CD4-positive, alpha-beta T cell (primary cell): ENCODE measurements at regions not wholly inside any gene's neighbourhood (a gene's known extent, or its start where the extent isn't known, plus 50 kb on each side); places are given as distances from the start of the nearest gene placed in this dataset.

Source experiments
- ATAC-seq: fragments of 200-7000 bp; cut with Tn5 transposase; one replicate; pipeline ENCODE4 v1.10.0; 2022; ENCODE audit warnings: mild to moderate bottlenecking; ENCODE audit not compliant: poor library complexity
- CTCF ChIA-PET: fragments of 350-600 bp; sonication (Branson Sonifier 250); formaldehyde crosslinking; loops from one replicate; lab custom pipeline; 2021; ENCODE audit warnings: antibody characterized with exemption, inconsistent platforms; lab: Charles Lee
- POLR2A ChIA-PET: fragments of 350-600 bp; sonication (Branson Sonifier 250); formaldehyde crosslinking; loops from one replicate; lab custom pipeline; 2021; ENCODE audit warnings: antibody characterized with exemption, inconsistent platforms; lab: Charles Lee
- DNase-seq, 14 experiments: peaks; one replicate each; pipeline ENCODE4 v3.0.0-alpha.2; 2013 to 2020; ENCODE audit warnings: mixed read lengths in 2 of 14
- H3K27ac ChIP-seq, 2 donors: one replicate each; pipeline versions ENCODE4 v1.5.1 to v1.7.0; 2013; ENCODE audit warnings: low read length in 2 of 2, low read depth in 1 of 2, mild to moderate bottlenecking in 1 of 2
- H3K27me3 ChIP-seq, 2 experiments: 1 replicate in 1 of 2; 2 replicates in 1 of 2; pipeline versions ENCODE4 v1.6.1 to v1.7.0; 2013; ENCODE audit warnings: low read length in 2 of 2, control low read depth in 1 of 2, mild to moderate bottlenecking in 1 of 2, moderate library complexity in 1 of 2; ENCODE audit not compliant: insufficient read depth in 2 of 2, control insufficient read depth in 1 of 2
- H3K36me3 ChIP-seq: one replicate; pipeline ENCODE4 v1.6.1; 2013; ENCODE audit warnings: low read length, control low read depth; ENCODE audit not compliant: insufficient read depth
- H3K4me1 ChIP-seq: one replicate; pipeline ENCODE4 v1.6.1; 2013; ENCODE audit warnings: low read length, control low read depth; ENCODE audit not compliant: insufficient read depth
- H3K4me3 ChIP-seq: one replicate; pipeline ENCODE4 v1.5.1; 2013; ENCODE audit warnings: mild to moderate bottlenecking, low read length, moderate library complexity
- H3K9me3 ChIP-seq, 2 experiments: 1 replicate in 1 of 2; 2 replicates in 1 of 2; pipeline versions ENCODE4 v1.6.1 to v1.7.0; 2013; ENCODE audit warnings: low read length in 2 of 2, mild to moderate bottlenecking in 2 of 2, control low read depth in 1 of 2, moderate library complexity in 1 of 2; ENCODE audit not compliant: control insufficient read depth in 1 of 2, insufficient read depth in 1 of 2
- H3K27ac Mint-ChIP-seq: one replicate; pipeline ENCODE4 v1.8.0; 2020; ENCODE audit warnings: mixed read lengths
- H3K27me3 Mint-ChIP-seq: one replicate; pipeline ENCODE4 v1.8.0; 2021; ENCODE audit warnings: mixed read lengths
- H3K36me3 Mint-ChIP-seq: one replicate; pipeline ENCODE4 v1.8.0; 2021; ENCODE audit warnings: low read depth, mixed read lengths
- H3K4me1 Mint-ChIP-seq: one replicate; pipeline ENCODE4 v1.8.0; 2021; ENCODE audit warnings: low read depth, mixed read lengths
- H3K4me3 Mint-ChIP-seq: one replicate; pipeline ENCODE4 v1.8.0; 2020; ENCODE audit warnings: mild to moderate bottlenecking, mixed read lengths
- H3K9me3 Mint-ChIP-seq: one replicate; pipeline ENCODE4 v1.8.0; 2020; ENCODE audit warnings: mixed read lengths
- intact Hi-C, 2 experiments: fragments of 100-400 bp; cut with DNase I in 1 of 2; cut with micrococcal nuclease in 1 of 2; formaldehyde crosslinking; loops; one replicate each; pipeline versions ENCODE4 v1.15.1 to v1.9.0; 2023 to 2025; cut with DNase I, micrococcal nuclease
- TF ChIP-seq, protein P1 (sequence below): fragments of 200-600 bp; IDR thresholded peaks from one replicate; pipeline ENCODE4 v1.8.0; 2022; ENCODE audit warnings: antibody characterized with exemption, mild to moderate bottlenecking

DNA sequence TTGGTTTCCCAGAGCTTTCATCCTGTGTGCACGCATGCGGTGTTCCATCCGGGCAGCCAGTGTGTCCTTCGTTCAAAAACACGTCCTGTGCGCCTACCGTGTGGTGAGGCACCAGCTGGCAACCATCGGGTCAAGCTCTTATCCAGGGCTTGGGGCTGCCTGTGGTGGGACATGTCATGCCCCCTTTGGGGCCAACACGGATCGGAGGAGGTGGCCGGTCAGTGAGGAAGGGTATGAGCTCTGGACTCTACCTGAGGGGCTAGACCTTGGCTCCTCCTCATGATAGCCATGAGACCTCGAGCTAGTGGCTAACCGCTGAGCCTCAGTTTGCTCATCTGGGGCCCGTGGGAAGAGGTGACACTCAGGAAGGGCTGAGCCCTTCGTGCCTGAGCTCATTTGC lies 158.5 kb upstream of the PMEPA1 start:
- Mint-ChIP-seq H3K9me3 (no peaks in the 10 kb centered on the region), H3K27me3 (peaks cover 19% of the 10 kb centered on the region), H3K4me3 (no peak overlapping the region), H3K4me1 (peaks cover 16% of the 10 kb centered on the region), H3K36me3 (no peaks in the 10 kb centered on the region), H3K27ac (no peak overlapping the region)
- Histone ChIP-seq H3K27ac (no peak overlapping the region), H3K36me3 (no peaks in the 10 kb centered on the region), H3K4me3 (no peak overlapping the region), H3K4me1 (peaks cover 3% of the 10 kb centered on the region), H3K9me3 (peaks cover 0 to 5% of the 10 kb centered on the region in 2 experiments), H3K27me3 (peaks cover 3 to 5% of the 10 kb centered on the region in 2 experiments)
- no peak for DNase-seq
- POLR2A ChIA-PET = no interaction called here
- ATAC-seq = no peak
- TF ChIP-seq, protein P1, sequence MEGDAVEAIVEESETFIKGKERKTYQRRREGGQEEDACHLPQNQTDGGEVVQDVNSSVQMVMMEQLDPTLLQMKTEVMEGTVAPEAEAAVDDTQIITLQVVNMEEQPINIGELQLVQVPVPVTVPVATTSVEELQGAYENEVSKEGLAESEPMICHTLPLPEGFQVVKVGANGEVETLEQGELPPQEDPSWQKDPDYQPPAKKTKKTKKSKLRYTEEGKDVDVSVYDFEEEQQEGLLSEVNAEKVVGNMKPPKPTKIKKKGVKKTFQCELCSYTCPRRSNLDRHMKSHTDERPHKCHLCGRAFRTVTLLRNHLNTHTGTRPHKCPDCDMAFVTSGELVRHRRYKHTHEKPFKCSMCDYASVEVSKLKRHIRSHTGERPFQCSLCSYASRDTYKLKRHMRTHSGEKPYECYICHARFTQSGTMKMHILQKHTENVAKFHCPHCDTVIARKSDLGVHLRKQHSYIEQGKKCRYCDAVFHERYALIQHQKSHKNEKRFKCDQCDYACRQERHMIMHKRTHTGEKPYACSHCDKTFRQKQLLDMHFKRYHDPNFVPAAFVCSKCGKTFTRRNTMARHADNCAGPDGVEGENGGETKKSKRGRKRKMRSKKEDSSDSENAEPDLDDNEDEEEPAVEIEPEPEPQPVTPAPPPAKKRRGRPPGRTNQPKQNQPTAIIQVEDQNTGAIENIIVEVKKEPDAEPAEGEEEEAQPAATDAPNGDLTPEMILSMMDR = no peak
- CTCF ChIA-PET = no interaction called here
- intact Hi-C loops = no loop called here

DNA sequence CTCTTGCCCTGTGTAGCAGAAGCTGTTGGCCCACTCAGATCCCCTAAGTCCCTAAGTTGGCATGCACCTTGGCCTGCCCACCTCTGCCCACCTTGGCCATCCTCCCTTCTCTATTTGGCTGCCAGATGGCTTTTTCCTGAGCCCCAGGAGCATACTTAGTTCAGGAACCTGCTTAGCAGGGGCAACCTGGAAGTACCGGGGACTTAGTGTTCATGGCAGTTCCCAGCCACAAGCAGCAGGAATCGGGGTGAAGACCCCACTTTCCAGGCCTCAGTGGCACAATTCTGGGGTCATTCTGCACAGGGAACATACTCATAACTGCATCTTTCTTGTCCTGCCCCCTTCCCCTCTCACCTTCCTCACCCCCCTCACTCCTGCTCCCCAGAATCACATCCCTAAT lies 158.0 kb upstream of the PMEPA1 start:
- intact Hi-C loops = no loop called here
- Mint-ChIP-seq H3K36me3 (no peaks in the 10 kb centered on the region), H3K4me1 (peaks cover 16% of the 10 kb centered on the region), H3K9me3 (no peaks in the 10 kb centered on the region), H3K4me3 (no peak overlapping the region), H3K27ac (no peak overlapping the region), H3K27me3 (peaks cover 19% of the 10 kb centered on the region)
- H3K27ac ChIP-seq = no peak overlapping the region
- peaks cover 3% of the 10 kb centered on the region for H3K4me1 ChIP-seq
- ChIA-PET POLR2A (no interaction called here), CTCF (no interaction called here)
- no peaks in the 10 kb centered on the region for H3K36me3 ChIP-seq
- H3K4me3 ChIP-seq = no peak overlapping the region
- no peak for DNase-seq
- peaks cover 0 to under 1% of the 10 kb centered on the region in 2 experiments for H3K9me3 ChIP-seq
- ATAC-seq = no peak
- H3K27me3 ChIP-seq = peaks cover 3 to 5% of the 10 kb centered on the region in 2 experiments
- TF ChIP-seq, protein P1 = no peak

DNA sequence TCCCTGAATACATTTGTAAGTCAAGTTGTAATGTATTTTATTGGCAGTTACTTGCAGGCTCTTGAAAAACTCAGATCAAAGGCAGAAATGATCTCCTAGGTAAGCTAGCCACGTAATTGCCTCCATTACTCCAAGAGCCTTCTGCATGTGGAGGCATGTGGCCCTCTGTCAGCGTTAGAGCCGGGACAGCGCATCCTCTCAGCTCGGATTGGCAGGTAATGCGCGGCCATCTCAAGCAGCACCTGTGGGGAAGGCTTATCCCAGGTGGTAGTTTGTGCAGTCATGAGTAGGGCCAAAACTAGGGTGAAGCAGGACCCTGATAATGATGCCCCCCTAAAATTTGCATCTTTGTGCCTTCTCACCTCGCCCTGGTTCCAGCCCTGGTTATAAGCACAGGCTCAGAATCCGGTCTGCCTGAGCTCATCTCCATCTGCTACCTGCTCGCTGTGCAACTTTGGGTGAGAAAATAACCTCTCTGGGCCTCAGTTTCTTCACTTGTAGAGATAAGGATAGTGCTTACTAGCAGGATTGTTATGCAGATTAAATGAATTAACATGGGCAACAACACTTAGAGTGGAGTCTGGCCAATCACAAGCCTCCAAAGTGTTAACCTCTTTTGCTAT lies 157.5 kb upstream of the PMEPA1 start:
- peaks cover 19% of the 10 kb centered on the region for H3K27me3 Mint-ChIP-seq
- no peaks in the 10 kb centered on the region for H3K9me3 ChIP-seq
- CTCF ChIA-PET = no interaction called here
- intact Hi-C loops = no loop called here
- H3K36me3 Mint-ChIP-seq = no peaks in the 10 kb centered on the region
- H3K9me3 Mint-ChIP-seq = no peaks in the 10 kb centered on the region
- no peak for ATAC-seq
- H3K4me3 ChIP-seq = no peak overlapping the region
- no peak overlapping the region for H3K27ac Mint-ChIP-seq
- POLR2A ChIA-PET = interaction anchor here (2.0 kb wide), 1 partner anchor 10 kb away, joined by 7 read pairs; no protein-coding TSS in a partner anchor
- H3K36me3 ChIP-seq = no peaks in the 10 kb centered on the region
- peaks cover 16% of the 10 kb centered on the region for H3K4me1 Mint-ChIP-seq
- peaks cover 3% of the 10 kb centered on the region for H3K4me1 ChIP-seq
- TF ChIP-seq, protein P1 = no peak
- H3K4me3 Mint-ChIP-seq = no peak overlapping the region
- H3K27me3 ChIP-seq = peaks cover 3 to 5% of the 10 kb centered on the region in 2 experiments
- no peak for DNase-seq
- H3K27ac ChIP-seq = no peak overlapping the region
